ENCODE measurements at regions not wholly inside any gene's neighbourhood (a gene's known extent, or its start where the extent isn't known, plus 50 kb on each side); places are given as distances from the start of the nearest gene placed in this dataset.

DNA sequence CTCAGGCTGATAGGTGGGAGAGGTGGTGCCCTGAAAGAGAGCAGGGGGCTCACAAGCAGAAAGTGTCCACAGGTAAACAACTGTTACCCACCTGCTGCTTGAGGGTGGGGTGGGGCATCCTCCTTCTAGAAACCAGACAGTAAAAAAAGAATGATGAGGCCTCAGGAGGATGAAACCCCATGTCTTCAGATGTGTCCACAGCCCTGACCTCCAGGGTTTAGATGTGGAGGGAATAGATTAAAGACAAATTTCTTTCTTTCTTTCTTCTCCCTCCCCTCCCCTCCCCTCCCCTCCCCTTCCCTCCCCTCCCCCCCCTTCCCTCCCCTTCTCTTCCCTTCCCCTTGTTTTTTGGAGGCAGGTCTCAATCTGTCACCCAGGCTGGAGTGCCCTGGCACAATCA, 333.5 kb upstream of the NUPR2 start:
- no peak overlapping the region for H3K4me3 ChIP-seq (replicated peaks in 1 of 3; ENCODE audit: insufficient read depth in 1 of 3, low read depth in 1 of 3, low read length in 3 of 3)
- H2AFZ ChIP-seq (ENCODE audit: low read depth, low read length): no peak overlapping the region
- no peaks in the 10 kb centered on the region for H3K27me3 ChIP-seq (ENCODE audit: control insufficient read depth in 2 of 2, insufficient read depth in 2 of 2, low read length in 2 of 2)
- no peak overlapping the region for H3K9ac ChIP-seq (replicated peaks; ENCODE audit: extremely low read depth, insufficient read depth, low read length)
- no peaks in the 10 kb centered on the region for H3K79me2 ChIP-seq (ENCODE audit: control insufficient read depth, insufficient read depth, low read length)
- intact Hi-C loops (cut with micrococcal nuclease): no loop called here
- no peak for DNase-seq (ENCODE audit: low read depth, low spot score)
- no peaks in the 10 kb centered on the region for H3K9me1 ChIP-seq (replicated peaks; ENCODE audit: control insufficient read depth, extremely low read depth, insufficient read depth, low read length)
- TF ChIP-seq FOS (IDR thresholded peaks at IDR 0.05; ENCODE audit: borderline replicate concordance, insufficient read depth, low read length): no peak
- no peak for TF ChIP-seq POLR2AphosphoS5 (IDR thresholded peaks at IDR 0.05; ENCODE audit: insufficient read depth, low read depth, low read length)
- no peak for TF ChIP-seq JUN (IDR thresholded peaks at IDR 0.05; ENCODE audit: borderline replicate concordance, insufficient read depth, insufficient read length, low read depth)
- TF ChIP-seq GATA2 (IDR thresholded peaks at IDR 0.05; ENCODE audit: insufficient read depth, insufficient read length, low read depth, low read length): no peak
- TF ChIP-seq, protein P1, sequence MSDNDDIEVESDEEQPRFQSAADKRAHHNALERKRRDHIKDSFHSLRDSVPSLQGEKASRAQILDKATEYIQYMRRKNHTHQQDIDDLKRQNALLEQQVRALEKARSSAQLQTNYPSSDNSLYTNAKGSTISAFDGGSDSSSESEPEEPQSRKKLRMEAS (IDR thresholded peaks at IDR 0.05; ENCODE audit: insufficient read depth, insufficient read length): no peak
- no peak for TF ChIP-seq EZH2 (IDR thresholded peaks at IDR 0.05; ENCODE audit: borderline replicate concordance, low read depth, low read length, severe bottlenecking)
- no peak for TF ChIP-seq POLR2A (IDR thresholded peaks at IDR 0.05; ENCODE audit: low read depth, low read length)
- TF ChIP-seq, protein P2, sequence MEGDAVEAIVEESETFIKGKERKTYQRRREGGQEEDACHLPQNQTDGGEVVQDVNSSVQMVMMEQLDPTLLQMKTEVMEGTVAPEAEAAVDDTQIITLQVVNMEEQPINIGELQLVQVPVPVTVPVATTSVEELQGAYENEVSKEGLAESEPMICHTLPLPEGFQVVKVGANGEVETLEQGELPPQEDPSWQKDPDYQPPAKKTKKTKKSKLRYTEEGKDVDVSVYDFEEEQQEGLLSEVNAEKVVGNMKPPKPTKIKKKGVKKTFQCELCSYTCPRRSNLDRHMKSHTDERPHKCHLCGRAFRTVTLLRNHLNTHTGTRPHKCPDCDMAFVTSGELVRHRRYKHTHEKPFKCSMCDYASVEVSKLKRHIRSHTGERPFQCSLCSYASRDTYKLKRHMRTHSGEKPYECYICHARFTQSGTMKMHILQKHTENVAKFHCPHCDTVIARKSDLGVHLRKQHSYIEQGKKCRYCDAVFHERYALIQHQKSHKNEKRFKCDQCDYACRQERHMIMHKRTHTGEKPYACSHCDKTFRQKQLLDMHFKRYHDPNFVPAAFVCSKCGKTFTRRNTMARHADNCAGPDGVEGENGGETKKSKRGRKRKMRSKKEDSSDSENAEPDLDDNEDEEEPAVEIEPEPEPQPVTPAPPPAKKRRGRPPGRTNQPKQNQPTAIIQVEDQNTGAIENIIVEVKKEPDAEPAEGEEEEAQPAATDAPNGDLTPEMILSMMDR (IDR thresholded peaks at IDR 0.05; ENCODE audit: extremely low read depth in 1 of 2, insufficient read depth in 1 of 2, low read depth in 1 of 2, low read length in 2 of 2): no peak
- no peak for TF ChIP-seq MYC (IDR thresholded peaks at IDR 0.05; ENCODE audit: low read depth, low read length)
- no peak overlapping the region for H3K27ac ChIP-seq (ENCODE audit: insufficient read depth, low read depth, low read length)
- no TSS peak for BruUV-seq (replicated peaks)
- H3K36me3 ChIP-seq (ENCODE audit: control insufficient read depth in 2 of 2, extremely low read depth in 1 of 2, insufficient read depth in 2 of 2, low read length in 2 of 2): no peaks in the 10 kb centered on the region
- no peaks in the 10 kb centered on the region for H4K20me1 ChIP-seq (replicated peaks; ENCODE audit: control insufficient read depth, extremely low read depth, insufficient read depth, low read length)
- no peak overlapping the region for H3K4me2 ChIP-seq (ENCODE audit: insufficient read depth, low read length)
- no peaks in the 10 kb centered on the region for H3K4me1 ChIP-seq (ENCODE audit: control insufficient read depth, extremely low read depth, insufficient read depth, low read length)
- CTCF ChIA-PET: no interaction called here
- no peak for FAIRE-seq
- POLR2A ChIA-PET: no interaction called here
- H3K9me3 ChIP-seq (replicated peaks; ENCODE audit: control insufficient read depth, insufficient read depth, low read length): peaks cover 1% of the 10 kb centered on the region
- dilution Hi-C loops (cut with MboI; ENCODE audit: extremely low pct_ligation_motif_present, low sequenced_read_pairs): no loop called here
